ENCODE measurements at regions not wholly inside any gene's neighbourhood (a gene's known extent, or its start where the extent isn't known, plus 50 kb on each side); places are given as distances from the start of the nearest gene placed in this dataset.
"Not testable (repeated sequence)": the region's sequence is repeated elsewhere in the genome, so short reads cannot be mapped to it uniquely, and the experiment has no call there.

GRCh38 chr6:48961781-48962415 is 501.2 kb downstream of the MMUT start:
- H3K4me3 ChIP-seq (ENCODE audit: low read depth, low read length), result no peak overlapping the region
- DNase-seq, result no peak

DNA sequence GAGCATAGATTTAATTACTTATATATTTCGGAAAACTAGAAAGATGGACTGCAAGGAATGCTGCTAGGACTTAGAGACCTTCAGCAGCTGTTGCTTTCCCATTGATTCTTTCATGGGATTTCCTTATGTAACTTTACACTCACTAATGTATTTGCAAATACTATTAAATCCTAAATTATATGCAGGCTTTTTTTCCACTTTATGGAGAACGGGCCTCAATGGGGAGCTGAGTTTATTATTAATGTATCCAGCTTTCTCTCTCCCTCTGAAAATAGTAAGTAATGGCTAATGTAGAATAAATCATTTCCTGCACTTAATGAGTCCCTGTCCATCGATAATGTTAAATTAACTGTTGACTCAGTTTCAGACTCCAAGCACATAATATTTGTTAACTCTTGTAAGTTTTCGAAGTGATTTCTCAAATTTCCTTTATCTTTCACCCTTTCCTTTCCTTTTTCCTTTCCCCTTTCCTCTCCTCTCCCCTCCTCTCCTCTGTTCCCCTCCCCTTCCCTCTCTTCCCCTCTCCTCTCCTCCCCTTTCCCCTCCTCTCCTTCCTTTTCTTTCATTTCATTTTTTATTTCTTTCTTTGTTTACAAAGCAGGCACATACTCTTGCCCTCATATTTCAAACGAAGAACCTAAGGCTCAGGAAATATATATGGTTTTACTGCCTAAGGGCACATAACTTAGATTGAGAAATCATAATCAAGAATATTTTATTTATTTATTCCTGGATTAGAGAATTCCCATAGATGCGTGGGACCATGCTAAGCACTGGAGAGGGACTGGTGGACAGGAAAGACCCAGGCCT is 503.6 kb downstream of the MMUT start:
- no peaks in the 10 kb centered on the region for H3K36me3 ChIP-seq
- no peak for DNase-seq
- H3K4me1 ChIP-seq, result 0 out of 2 replicates have a peak, but pooled peaks cover 2% of the 10 kb centered on the region
- TF ChIP-seq CTCF (IDR thresholded peaks at IDR 0.05; ENCODE audit: low read depth, low read length), result no peak
- H3K9me3 ChIP-seq, result no peaks in the 10 kb centered on the region
- H3K27me3 ChIP-seq, result no peaks in the 10 kb centered on the region
- H3K4me3 ChIP-seq (ENCODE audit: low read depth, low read length), result no peak overlapping the region

More at GRCh38 chr6:48961781-48962415, 501.2 kb downstream of the MMUT start:
- Histone ChIP-seq H3K27me3 (no peaks in the 10 kb centered on the region), H3K4me1 (0 out of 2 replicates have a peak, but pooled peaks cover 2% of the 10 kb centered on the region), H3K36me3 (no peaks in the 10 kb centered on the region), H3K9me3 (no peaks in the 10 kb centered on the region)
- TF ChIP-seq CTCF (IDR thresholded peaks at IDR 0.05; ENCODE audit: low read depth, low read length), result no peak

DNA sequence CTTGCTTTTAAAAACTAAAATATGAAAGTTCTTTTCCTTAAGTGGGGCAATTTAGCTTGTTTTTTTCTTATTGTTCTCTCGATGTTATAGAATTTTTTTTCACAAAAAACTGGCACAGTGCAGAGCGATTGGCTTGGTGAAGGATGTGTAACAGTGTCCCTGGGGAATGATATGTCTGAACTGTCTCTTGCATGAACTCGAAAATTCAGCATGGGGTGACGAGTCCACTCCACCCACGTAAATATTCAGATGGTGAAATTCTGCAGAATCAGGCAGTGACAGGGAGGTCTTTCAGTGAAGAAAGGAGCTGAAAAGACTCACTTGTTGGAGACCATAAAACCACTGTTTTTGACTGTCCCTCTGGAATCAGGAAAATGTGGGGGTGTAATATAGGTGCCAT is 505.3 kb downstream of the MMUT start:
- no peak overlapping the region for H3K4me3 ChIP-seq (ENCODE audit: low read depth, low read length)
- no peaks in the 10 kb centered on the region for H3K9me3 ChIP-seq
- no peaks in the 10 kb centered on the region for H3K36me3 ChIP-seq
- DNase-seq, result no peak
- no peak for TF ChIP-seq CTCF (IDR thresholded peaks at IDR 0.05; ENCODE audit: low read depth, low read length)
- 0 out of 2 replicates have a peak, but pooled peaks cover 2% of the 10 kb centered on the region for H3K4me1 ChIP-seq
- no peaks in the 10 kb centered on the region for H3K27me3 ChIP-seq

GRCh38 chr6:48951917-48952316 is 511.1 kb downstream of the MMUT start:
- H3K36me3 ChIP-seq, result no peaks in the 10 kb centered on the region
- H3K4me1 ChIP-seq, result peaks cover 5% of the 10 kb centered on the region; the same call in 1 of the 2 replicates
- no peaks in the 10 kb centered on the region for H3K27me3 ChIP-seq
- peak; percentile 26 for TF ChIP-seq CTCF (IDR thresholded peaks at IDR 0.05; ENCODE audit: low read depth, low read length)
- DNase-seq, result no peak
- no peaks in the 10 kb centered on the region for H3K9me3 ChIP-seq
- H3K4me3 ChIP-seq (ENCODE audit: low read depth, low read length), result no peak overlapping the region

GRCh38 chr6:48944276-48944675 is 518.8 kb downstream of the MMUT start:
- H3K36me3 ChIP-seq; H3K4me3 ChIP-seq (ENCODE audit: low read depth, low read length); DNase-seq; H3K9me3 ChIP-seq; H3K4me1 ChIP-seq; H3K27me3 ChIP-seq: not testable (repeated sequence)

DNA sequence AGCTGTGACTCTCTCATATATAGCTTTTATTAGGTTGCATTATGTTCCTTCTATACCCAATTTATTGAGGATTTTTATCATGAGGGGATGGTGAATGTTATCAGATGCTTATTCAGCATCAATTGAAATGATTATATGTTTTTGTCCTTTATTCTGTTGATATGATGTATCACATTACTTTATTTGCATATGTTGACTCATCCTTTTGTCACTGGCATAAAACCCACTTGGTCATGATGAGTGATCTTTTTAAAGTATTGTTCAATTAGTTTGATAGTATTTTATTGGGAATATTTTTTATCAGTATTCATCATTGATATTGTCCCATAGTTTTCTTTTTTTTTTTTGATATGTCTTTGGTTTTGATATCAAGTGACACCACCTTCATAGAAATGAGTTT is 529.9 kb downstream of the MMUT start:
- Histone ChIP-seq H3K9me3 (no peaks in the 10 kb centered on the region), H3K27me3 (no peaks in the 10 kb centered on the region), H3K4me3 (ENCODE audit: low read depth, low read length) (no peak overlapping the region), H3K4me1 (no peaks in the 10 kb centered on the region), H3K36me3 (no peaks in the 10 kb centered on the region)
- TF ChIP-seq CTCF (IDR thresholded peaks at IDR 0.05; ENCODE audit: low read depth, low read length), result no peak
- DNase-seq, result no peak
